OCI-LY7 (cell line): ENCODE measurements at regions not wholly inside any gene's neighbourhood (a gene's known extent, or its start where the extent isn't known, plus 50 kb on each side); places are given as distances from the start of the nearest gene placed in this dataset.

ENCODE experiments used
- BruUV-seq: library from RNA; stranded (reverse); fragments of 400-500 nt; replicated peaks from 2 replicates; lab custom pipeline; 2021; lab: Mats Ljungman, UMichigan
- CTCF ChIA-PET: fragments of 300-600 bp; sonication (Branson Sonifier 250); formaldehyde crosslinking; loops from one replicate; lab custom pipeline; 2022; ENCODE audit warnings: antibody characterized with exemption; ENCODE audit not compliant: unreplicated experiment; lab: Charles Lee
- POLR2A ChIA-PET: fragments of 300-600 bp; sonication (Branson Sonifier 250); formaldehyde crosslinking; loops from one replicate; lab custom pipeline; 2022; ENCODE audit warnings: antibody characterized with exemption; lab: Charles Lee
- DNase-seq: peaks from one replicate; pipeline ENCODE4 v3.0.0-alpha.2; 2015; ENCODE audit warnings: low spot score
- H2AFZ ChIP-seq: fragments of 200-600 bp; sonication (generic), shearing (Covaris generic); 2 replicates; pipeline ENCODE4 v1.6.1; 2014; ENCODE audit warnings: mild to moderate bottlenecking, antibody characterized with exemption, low read length, moderate library complexity
- H3K27ac ChIP-seq: fragments of 200-600 bp; sonication (generic); 2 replicates; pipeline ENCODE4 v1.5.1; 2014; ENCODE audit warnings: mixed run types, low read depth, mild to moderate bottlenecking, moderate library complexity, low read length, inconsistent platforms; ENCODE audit not compliant: poor library complexity, severe bottlenecking
- H3K36me3 ChIP-seq: fragments of 200-600 bp; sonication (generic); 2 replicates; pipeline ENCODE4 v1.6.1; 2014; ENCODE audit warnings: mild to moderate bottlenecking, antibody characterized with exemption, low read length, moderate library complexity, mixed read lengths; ENCODE audit not compliant: insufficient read depth
- H3K4me1 ChIP-seq: fragments of 200-600 bp; sonication (generic); 2 replicates; pipeline ENCODE4 v1.5.1; 2014; ENCODE audit warnings: mild to moderate bottlenecking, low read length; ENCODE audit not compliant: insufficient read depth, poor library complexity, severe bottlenecking
- H3K4me2 ChIP-seq: fragments of 200-600 bp; sonication (generic); 2 replicates; pipeline ENCODE4 v1.6.1; 2014; ENCODE audit warnings: mild to moderate bottlenecking, low read length
- H3K4me3 ChIP-seq: fragments of 200-600 bp; sonication (generic); 2 replicates; pipeline ENCODE4 v1.5.1; 2014; ENCODE audit warnings: mild to moderate bottlenecking, low read depth, low read length; ENCODE audit not compliant: poor library complexity, severe bottlenecking
- H3K79me2 ChIP-seq: fragments of 200-600 bp; sonication (generic); 2 replicates; pipeline ENCODE4 v1.6.1; 2016; ENCODE audit warnings: low read depth, mild to moderate bottlenecking, low read length, moderate library complexity, mixed read lengths; ENCODE audit not compliant: insufficient read depth
- H3K9me2 ChIP-seq: fragments of 200-600 bp; sonication (generic); 2 replicates; pipeline ENCODE4 v1.6.1; 2016; ENCODE audit warnings: mild to moderate bottlenecking, low read length, mixed read lengths; ENCODE audit not compliant: insufficient read depth
- H3K9me3 ChIP-seq: fragments of 200-600 bp; sonication (generic); 2 replicates; pipeline ENCODE4 v1.6.1; 2014; ENCODE audit warnings: mild to moderate bottlenecking, mixed run types, low read length, mixed read lengths
- H4K20me1 ChIP-seq: fragments of 200-600 bp; sonication (generic); 2 replicates; pipeline ENCODE4 v1.6.1; 2014; ENCODE audit warnings: mild to moderate bottlenecking, antibody characterized with exemption, low read length, moderate library complexity, mixed read lengths; ENCODE audit not compliant: insufficient read depth
- EZH2phosphoT487 ChIP-seq: fragments of 200-600 bp; sonication (generic); IDR thresholded peaks from 2 replicates; pipeline ENCODE4 v1.6.1; 2018; ENCODE audit warnings: low read depth, borderline replicate concordance, mild to moderate bottlenecking, mixed run types, antibody characterized with exemption, low read length, moderate library complexity, mixed read lengths
- intact Hi-C: fragments of 100-400 bp; cut with micrococcal nuclease; formaldehyde crosslinking; loops from one replicate; pipeline ENCODE4 v1.10.0; 2022; ENCODE audit not compliant: unreplicated experiment
- TF ChIP-seq, protein P1 (sequence below): fragments of 200-600 bp; sonication (generic); conservative IDR thresholded peaks from 2 replicates; pipeline ENCODE4 v1.5.1; 2014; ENCODE audit warnings: mild to moderate bottlenecking, antibody characterized with exemption, low read length, moderate library complexity, mixed read lengths

- ChIA-PET CTCF (no interaction called here), POLR2A (no interaction called here)
- Histone ChIP-seq H3K9me3 (no peaks in the 10 kb centered on the region), H2AFZ (no peak overlapping the region), H3K4me2 (no peak overlapping the region), H4K20me1 (no peaks in the 10 kb centered on the region), H3K9me2 (no peaks in the 10 kb centered on the region), H3K27ac (no peak overlapping the region), H3K4me1 (no peaks in the 10 kb centered on the region), H3K36me3 (no peaks in the 10 kb centered on the region), H3K79me2 (no peaks in the 10 kb centered on the region), H3K4me3 (no peak overlapping the region)
- intact Hi-C loops, result no loop called here
- BruUV-seq, result no TSS peak
- no peak for TF ChIP-seq EZH2phosphoT487
- TF ChIP-seq, protein P1, sequence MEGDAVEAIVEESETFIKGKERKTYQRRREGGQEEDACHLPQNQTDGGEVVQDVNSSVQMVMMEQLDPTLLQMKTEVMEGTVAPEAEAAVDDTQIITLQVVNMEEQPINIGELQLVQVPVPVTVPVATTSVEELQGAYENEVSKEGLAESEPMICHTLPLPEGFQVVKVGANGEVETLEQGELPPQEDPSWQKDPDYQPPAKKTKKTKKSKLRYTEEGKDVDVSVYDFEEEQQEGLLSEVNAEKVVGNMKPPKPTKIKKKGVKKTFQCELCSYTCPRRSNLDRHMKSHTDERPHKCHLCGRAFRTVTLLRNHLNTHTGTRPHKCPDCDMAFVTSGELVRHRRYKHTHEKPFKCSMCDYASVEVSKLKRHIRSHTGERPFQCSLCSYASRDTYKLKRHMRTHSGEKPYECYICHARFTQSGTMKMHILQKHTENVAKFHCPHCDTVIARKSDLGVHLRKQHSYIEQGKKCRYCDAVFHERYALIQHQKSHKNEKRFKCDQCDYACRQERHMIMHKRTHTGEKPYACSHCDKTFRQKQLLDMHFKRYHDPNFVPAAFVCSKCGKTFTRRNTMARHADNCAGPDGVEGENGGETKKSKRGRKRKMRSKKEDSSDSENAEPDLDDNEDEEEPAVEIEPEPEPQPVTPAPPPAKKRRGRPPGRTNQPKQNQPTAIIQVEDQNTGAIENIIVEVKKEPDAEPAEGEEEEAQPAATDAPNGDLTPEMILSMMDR, result no peak
- no peak for DNase-seq
Observed at GRCh38 chr7:81161451-81162075, 242.7 kb upstream of the SEMA3C start.

DNA sequence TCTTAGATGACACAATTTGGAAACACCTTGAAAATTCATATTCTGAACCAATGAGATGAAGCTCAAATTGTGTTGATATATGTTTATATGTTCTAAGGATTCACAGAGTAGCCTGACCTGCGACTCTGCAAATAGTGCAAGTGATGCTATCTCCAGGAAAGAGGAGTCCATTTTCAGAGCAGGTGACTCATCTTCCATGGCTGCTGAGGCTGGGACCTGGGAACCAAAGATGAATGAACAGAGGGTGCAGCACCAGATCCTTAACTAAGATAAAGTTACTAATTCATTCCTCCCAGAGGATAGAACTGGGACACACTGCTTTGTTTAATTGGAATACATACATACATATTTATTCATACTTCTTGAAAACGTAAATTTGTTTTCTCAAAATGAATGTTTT, 240.6 kb upstream of the SEMA3C start:
- Histone ChIP-seq H3K9me2 (no peaks in the 10 kb centered on the region), H4K20me1 (no peaks in the 10 kb centered on the region), H3K4me2 (no peak overlapping the region), H3K4me1 (no peaks in the 10 kb centered on the region), H3K36me3 (no peaks in the 10 kb centered on the region), H2AFZ (no peak overlapping the region), H3K4me3 (no peak overlapping the region), H3K79me2 (no peaks in the 10 kb centered on the region), H3K9me3 (no peaks in the 10 kb centered on the region), H3K27ac (no peak overlapping the region)
- no TSS peak for BruUV-seq
- POLR2A ChIA-PET, result no interaction called here
- TF ChIP-seq, protein P1, result no peak
- TF ChIP-seq EZH2phosphoT487, result no peak
- CTCF ChIA-PET, result no interaction called here
- intact Hi-C loops, result no loop called here
- no peak for DNase-seq

GRCh38 chr7:81158189-81158588, 239.3 kb upstream of the SEMA3C start:
- TF ChIP-seq EZH2phosphoT487, result no peak
- DNase-seq, result no peak
- H3K36me3 ChIP-seq, result no peaks in the 10 kb centered on the region
- ChIA-PET CTCF (no interaction called here), POLR2A (interaction anchor here (0.7 kb wide), 1 partner anchor 10 kb away, joined by 3 read pairs; no protein-coding TSS in a partner anchor)
- no peaks in the 10 kb centered on the region for H4K20me1 ChIP-seq
- no peaks in the 10 kb centered on the region for H3K9me3 ChIP-seq
- BruUV-seq, result no TSS peak
- H3K4me3 ChIP-seq, result no peak overlapping the region
- intact Hi-C loops, result no loop called here
- H3K4me1 ChIP-seq, result no peaks in the 10 kb centered on the region
- H3K9me2 ChIP-seq, result no peaks in the 10 kb centered on the region
- H2AFZ ChIP-seq, result no peak overlapping the region
- H3K27ac ChIP-seq, result no peak overlapping the region
- H3K4me2 ChIP-seq, result no peak overlapping the region
- no peaks in the 10 kb centered on the region for H3K79me2 ChIP-seq
